Activated CD8-positive, alpha-beta memory T cell treated with anti-CD3 and anti-CD28 coated beads, Interleukin-2, amount 50 U/mL, for 1 hour (primary cell): ENCODE measurements at regions not wholly inside any gene's neighbourhood (a gene's known extent, or its start where the extent isn't known, plus 50 kb on each side); places are given as distances from the start of the nearest gene placed in this dataset.

ENCODE experiments used
- DNase-seq: peaks from one replicate; pipeline ENCODE4 v3.0.0-alpha.2; 2020; ENCODE audit errors: extremely low read depth

DNA sequence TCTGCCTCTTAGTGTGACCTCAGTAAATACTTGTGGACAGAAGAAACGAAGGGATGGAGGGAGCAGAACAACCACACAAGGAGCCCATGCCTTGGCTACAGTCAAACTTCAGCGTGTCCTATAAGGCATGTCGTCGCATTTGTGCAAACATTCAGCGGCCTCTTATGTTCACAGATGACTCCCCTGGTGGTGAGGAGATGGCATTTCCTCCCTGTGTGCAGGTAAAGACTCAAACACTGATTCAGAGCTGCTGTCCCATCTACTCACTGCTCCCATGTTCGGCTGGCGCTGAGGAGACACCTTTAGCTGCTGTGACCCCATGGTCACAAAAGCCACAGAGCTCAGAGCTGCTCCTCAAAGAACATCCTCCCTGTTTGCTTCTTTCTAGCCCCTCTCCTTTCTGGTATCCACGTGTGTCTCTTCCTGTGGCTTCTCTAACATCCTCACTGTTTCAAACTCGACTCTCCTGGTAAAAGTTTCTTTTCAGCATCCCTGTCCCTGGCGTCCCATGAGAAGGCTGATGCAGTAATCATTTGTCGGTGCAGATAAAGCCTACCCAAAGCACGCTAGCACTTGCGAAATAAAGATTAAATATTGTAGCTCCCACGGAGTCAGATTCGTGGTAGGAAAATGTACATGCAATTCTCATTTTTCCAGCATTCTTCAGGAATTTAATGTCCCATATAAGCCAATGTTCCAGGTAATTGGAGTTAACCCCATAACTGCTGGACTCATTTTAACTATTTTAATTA lies 124.9 kb upstream of the NEBL start:
- no peak for DNase-seq

- no peak for DNase-seq
Measured at GRCh38 chr10:21021231-21021630, 124.1 kb upstream of the NEBL start.

DNA sequence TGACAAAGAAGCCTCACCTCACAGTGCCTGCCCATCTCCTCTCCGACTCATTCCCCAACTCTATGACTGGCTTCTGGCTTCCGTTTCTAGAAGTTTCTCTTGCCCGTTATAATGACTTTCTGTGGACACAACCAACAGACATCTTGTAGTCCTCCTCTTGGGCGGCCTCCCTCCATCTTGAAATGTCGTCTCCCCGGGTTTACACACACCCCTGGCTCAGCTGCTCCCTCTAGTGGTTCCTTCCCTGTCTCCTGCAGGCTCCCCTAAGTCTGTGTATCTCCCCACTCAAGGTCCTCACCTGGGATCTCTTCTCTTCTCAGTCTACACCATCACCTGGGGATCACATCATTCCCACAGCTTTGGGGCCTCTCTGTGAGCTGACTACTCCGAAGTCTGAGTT lies 123.4 kb upstream of the NEBL start:
- DNase-seq, result no peak

- no peak for DNase-seq
Measured at GRCh38 chr10:21019436-21019835, 122.3 kb upstream of the NEBL start.

GRCh38 chr10:21015851-21016250 lies 118.7 kb upstream of the NEBL start:
- DNase-seq, result no peak

GRCh38 chr10:21014141-21014540 lies 117.0 kb upstream of the NEBL start:
- no peak for DNase-seq

DNA sequence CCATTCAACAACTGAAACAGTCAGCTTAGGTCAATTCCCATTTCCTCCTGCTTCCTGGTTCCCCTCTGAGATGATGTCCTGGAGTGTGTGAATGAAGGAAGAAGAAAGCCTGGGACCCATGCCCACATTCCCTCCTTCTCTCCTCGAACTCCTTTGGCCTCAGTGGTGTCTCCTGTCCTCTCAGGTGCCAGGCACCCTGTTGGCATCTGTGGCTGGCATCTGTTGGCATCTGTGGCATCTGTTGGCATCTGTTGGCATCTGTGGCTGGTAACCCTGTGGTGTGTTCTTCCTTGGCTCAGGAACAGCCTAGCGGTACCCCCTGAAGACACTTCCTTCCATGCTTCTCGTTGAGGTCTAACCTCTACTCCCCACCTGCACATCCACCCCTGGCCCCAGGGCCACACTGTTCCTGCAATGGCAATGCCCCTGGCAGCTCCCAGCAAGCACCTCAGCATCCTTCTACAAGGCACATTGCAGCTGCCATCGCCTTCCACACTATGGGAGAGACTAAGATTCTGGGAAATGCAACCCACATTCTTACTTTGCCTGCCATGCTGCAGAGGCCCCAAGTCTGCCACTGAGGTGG lies 114.4 kb upstream of the NEBL start:
- DNase-seq, result no peak

DNA sequence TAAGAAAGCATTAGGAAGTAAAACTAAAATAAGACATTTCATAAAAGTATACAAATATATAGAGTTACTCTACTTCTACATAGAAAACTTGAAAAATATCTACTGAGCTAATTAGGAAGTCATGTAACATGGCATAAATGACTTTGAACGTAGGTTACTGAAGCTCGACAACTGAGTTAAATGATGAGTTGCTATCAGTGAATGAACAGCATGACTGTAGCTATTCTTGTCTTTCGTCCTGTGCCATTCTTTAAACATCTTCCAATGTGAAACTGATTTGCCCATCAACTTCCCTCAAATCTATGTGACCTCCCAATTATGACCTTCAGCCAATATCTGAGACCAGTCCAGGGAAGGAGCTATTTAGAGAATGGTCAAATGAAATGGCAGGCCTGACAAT lies 113.5 kb upstream of the NEBL start:
- DNase-seq, result no peak

DNA sequence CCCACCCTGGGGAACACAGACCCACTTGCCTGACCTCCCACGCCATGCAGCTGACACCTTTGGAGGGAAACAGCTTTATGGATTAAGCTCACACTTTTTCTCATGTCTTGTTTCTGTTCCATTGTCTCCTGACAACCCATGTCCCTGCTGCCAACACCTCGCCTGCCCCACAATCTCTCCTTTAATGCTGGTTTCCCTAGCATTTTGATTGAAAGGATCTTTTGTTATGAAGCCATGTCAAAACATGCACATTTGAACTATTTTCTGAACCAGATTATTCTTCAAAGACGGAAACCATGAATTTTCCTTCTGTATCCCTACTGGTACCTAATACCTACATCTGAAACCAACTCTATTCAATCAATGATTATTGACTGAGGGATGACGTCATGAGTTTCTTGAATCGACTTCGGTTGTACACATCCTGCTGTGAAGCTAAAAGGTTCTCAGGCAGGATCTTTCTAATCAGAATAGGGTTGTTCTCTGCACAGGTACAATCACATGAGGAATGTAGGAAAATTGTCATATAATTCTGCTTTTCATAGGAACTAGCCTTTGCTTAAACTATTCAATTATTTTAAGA lies 106.2 kb upstream of the NEBL start:
- DNase-seq, result no peak

DNA sequence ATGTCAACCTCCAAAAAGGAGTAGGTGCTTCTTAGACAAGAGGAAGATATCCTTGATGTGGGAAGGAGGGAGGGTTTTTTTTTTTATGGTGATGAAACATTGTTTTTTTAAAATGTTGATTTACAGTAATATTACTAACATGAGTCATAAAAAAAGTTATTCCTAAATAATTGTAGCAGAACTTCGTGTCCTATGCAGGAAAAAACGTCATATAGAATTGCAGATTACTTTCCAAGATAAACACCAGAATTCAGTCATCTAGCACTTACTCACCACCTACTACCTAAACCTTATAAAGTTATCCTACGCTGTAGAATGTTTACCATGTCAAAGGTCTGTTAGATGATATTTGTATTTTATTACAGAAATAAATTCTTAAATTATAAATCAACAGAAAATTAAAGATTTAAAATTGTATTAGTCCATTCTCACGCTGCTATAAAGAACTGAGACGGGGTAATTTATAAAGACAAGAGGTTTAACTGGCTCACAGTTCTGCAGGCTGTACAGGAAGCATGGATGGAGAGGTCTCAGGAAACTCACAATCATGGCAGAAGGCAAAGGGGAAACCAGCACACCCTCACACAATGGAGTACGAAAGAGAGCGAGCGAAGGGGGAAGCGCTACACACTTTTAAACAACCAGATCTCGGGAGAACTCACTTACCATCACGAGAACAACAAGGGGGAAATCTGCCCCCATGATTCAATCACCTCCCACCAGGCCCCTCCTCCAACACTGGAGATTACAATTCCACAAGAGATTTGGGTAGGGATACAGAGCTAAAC lies 105.2 kb upstream of the NEBL start:
- no peak for DNase-seq

GRCh38 chr10:20999699-21000098 lies 102.6 kb upstream of the NEBL start:
- DNase-seq, result no peak

GRCh38 chr10:20998036-20998435 lies 100.9 kb upstream of the NEBL start:
- DNase-seq, result no peak

DNA sequence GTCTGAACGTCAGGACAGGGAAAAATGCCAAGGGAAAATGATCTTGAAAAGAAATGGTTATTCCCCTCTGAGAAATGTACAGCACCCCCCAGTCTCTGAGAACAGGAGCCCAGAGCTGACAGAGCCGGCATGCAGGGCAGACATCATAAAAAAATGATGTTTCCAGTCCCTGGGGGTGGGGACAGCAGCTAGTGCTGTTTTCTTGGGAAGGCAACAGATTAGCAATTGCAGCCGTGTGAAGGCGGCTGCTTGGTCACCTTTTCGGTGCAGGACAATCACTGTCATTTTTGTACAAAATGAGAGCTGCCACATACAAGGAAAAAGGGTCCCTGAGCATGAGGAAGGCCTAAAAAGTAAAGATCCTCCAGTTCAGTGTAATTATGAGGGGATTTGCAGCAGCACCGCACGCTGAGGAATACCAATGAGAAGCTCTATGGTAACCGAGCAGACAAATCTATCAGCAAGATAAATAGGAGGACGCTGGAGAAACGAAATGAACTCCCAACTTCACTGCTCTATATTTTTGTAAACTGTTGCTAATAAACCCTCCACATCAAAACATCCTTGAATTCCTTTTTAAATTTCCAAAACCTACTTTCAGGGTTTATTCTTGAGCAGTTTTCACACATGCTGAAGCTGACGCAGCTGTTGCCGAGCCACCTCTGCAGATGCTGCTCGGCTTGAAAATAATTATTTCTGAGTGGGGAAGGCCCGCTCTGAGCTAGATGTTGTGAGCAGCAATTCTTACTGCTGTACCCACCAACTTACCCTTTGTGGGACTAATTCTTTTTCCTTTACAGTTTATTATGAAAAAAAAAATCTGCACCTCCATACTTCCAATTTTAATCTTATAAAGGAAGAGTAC lies 98.2 kb upstream of the NEBL start:
- no peak for DNase-seq

- no peak for DNase-seq
Measured at GRCh38 chr10:20993830-20994527, 96.9 kb upstream of the NEBL start.

DNA sequence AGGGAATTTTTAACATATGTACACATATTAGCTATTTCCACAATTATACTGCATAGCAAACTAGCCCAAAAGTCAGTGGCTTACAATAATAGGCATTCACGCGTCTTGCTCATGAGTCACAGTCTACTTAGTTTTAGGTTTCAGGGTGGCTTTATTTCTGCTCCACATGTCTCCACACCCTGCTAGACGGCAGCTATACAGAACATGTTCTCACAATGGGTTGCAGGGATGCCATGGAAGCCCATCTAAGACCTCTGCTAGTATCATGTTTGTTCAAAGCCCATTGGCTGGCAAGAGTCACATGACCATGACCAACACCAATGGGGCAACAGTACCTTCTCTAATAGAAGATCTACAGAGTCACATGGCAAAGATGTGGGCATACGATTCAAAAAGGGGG lies 96.3 kb upstream of the NEBL start:
- DNase-seq, result no peak

- no peak for DNase-seq
Measured at GRCh38 chr10:20991526-20991925, 94.4 kb upstream of the NEBL start.

GRCh38 chr10:20990604-20991003 lies 93.5 kb upstream of the NEBL start:
- no peak for DNase-seq

- DNase-seq, result no peak
Measured at GRCh38 chr10:20988357-20988983, 91.4 kb upstream of the NEBL start.

GRCh38 chr10:20986049-20986448 lies 88.9 kb upstream of the NEBL start:
- no peak for DNase-seq

DNA sequence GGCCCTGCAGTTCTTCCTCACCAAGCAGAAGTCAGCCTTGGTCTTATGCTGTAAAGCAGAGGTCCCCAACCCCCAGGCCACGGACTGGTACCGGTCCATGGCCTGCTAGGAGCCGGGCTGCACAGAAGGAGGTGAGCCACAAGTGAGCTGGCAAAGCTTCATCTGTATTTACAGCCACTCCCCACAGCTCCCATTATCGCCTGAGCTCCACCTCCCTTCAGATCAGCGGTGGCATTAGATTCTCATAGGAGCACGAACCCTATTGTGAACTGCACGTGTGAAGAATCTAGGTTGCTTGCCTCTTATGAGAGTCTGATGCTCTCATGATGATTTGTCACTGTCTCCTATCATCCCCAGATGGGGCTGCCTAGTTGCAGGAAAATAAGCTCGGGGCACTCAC lies 87.6 kb upstream of the NEBL start:
- DNase-seq, result no peak
